HTR-8/SVneo (cell line): ENCODE measurements at regions not wholly inside any gene's neighbourhood (a gene's known extent, or its start where the extent isn't known, plus 50 kb on each side); places are given as distances from the start of the nearest gene placed in this dataset.
"Not testable (repeated sequence)": the region's sequence is repeated elsewhere in the genome, so short reads cannot be mapped to it uniquely, and the experiment has no call there.

Experiments
- DNase-seq: peaks from one replicate; pipeline ENCODE4 v3.0.0; 2011; ENCODE audit warnings: low spot score, mixed read lengths; ENCODE audit not compliant: insufficient read length
- FAIRE-seq: peaks from 2 replicates; lab custom pipeline; 2011; peaks lifted over from hg19 to GRCh38; lab: Jason Lieb, UNC

DNA sequence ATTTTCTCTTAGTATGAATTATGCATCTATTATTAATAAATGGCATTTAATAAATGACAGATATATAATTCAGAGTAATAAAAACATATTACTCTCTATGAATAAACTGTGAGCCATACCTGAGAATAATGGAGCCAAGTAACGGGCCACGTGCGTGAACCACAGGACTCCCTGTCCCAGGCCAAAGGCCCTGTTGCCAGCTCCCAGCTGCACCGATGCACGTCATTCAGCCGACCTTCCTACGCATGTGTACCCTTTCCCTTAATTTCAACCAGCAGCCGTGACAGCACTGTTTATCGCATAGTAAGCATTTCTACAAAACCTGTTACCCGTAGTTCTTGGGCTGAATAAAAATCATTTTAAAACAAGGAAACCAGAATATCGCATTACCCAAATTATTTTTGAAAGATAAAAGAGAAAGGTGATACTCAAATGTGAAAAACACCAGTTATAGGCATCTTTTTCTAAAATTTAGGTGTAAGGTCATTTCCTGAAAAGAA lies 827.2 kb upstream of the FRG1 start:
- DNase-seq (no peak), FAIRE-seq (no peak)

DNA sequence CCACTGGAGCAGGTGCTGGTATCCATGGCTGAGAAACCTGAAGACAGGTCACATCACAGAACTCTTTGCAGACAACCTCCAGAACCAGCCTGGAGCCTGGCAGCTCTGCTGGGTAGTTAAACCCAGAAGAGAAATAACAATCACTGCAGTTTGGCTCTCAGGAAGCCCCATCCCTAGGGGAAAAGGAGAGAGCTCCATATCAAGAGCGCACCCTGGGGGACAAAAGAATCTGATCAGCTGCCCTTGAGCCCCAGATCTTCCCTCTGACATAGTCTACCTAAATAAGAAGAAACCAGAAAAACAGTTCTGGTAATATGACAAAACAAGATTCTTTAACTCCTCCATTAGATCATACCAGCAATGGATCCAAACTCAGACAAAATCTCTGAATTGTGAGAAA lies 823.2 kb upstream of the FRG1 start:
- DNase-seq = no peak
- no peak for FAIRE-seq

DNA sequence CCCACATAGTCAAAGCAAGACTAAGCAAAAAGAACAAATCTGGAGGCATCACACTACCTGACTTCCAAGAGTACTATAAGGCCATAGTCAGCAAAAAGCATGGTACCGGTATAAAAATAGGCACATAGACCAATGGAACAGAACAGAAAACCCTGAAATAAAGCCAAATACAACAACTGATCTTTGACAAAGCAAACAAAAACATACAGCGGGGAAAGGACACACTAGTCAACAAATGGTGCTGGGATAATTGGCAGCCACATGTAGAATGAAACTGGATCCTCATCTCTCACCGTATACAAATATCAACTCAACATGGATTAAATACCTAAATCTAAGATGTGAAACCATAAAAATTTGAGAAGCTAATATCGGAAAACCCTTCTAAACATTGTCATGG lies 819.3 kb upstream of the FRG1 start:
- no peak for FAIRE-seq
- no peak for DNase-seq

DNA sequence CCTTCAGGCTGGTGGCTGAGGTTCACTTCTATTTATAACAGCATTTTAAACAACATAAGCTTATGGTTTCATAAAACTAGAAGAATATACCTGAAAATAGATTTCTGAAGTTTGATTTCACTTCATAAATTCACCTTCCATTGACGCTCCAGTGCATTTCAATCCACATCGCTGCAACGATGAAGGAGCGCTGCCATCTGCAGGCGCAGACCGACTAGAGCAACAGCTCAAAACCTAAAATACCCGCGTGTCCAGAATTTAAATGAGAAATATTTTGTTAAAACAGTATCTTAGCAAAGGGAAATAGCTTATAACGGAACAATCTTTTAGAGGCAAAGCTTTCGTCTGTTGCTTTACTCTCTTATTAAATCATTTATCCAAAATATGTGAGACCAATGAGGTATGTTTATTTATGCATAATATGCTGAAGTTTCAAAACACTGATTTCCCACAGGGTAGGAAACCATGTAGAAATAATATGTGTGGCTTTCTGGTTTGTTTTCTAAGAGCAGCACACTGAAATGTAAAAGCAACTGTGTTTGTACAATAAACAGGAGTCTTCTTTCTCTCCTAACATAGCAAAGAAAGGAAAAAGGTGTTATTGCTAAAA lies 816.4 kb upstream of the FRG1 start:
- FAIRE-seq (no peak), DNase-seq (peak; percentile 43)

DNA sequence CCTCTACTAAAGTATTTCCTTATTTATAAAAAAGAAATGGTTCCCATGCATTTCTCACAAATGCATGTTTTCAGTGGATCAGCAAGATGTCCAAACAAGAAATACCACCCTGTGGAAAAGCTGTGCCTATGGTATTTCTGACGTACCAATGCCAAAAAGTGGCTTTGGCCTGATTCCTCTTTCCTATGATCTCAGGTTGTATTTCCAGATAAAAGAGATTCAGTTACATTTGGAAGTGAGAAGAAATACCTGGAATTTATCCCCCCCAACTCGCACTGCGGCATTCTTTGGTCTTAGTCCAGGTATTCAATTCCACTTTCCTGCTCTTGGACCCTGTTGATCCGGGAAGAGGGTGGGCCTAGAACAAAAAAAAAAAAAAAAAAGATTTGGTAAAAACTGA lies 815.9 kb upstream of the FRG1 start:
- FAIRE-seq (no peak), DNase-seq (no peak)

DNA sequence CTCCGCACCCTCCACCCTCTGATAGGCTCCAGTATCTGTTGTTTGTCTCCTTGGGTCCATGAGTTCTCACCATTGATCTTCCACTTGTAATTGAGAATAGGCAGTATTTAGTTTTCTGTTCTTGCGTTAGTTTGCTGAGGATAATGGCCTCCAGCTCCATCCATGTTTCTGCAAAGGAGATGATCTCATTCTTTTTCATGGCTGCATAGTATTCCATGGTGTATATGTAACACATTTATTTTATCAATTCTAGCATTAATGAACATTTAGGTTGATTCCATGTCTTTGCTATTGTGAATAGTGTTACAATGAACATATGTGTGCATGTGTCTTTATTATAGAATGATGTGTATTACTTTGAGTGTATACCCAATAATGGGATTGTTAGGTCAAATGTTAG lies 814.6 kb upstream of the FRG1 start:
- DNase-seq (no peak), FAIRE-seq (no peak)

DNA sequence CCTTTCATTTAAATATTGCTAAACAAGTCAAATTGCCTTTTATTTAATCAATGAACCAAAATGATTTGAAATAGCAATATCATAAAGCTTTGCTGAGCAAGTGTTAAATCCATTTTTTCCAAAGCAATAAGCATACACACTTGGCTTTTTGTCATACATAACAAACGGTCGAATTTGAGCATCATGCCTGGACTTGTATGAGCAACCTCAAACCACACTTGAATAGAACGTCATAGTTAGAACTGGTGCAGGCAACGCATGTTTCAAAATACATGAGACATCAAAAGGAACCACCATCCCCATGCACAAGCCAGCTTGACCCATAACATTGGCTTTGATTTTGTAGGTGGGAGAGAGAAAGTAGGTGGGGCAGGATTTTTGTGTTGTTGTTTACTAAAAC lies 812.3 kb upstream of the FRG1 start:
- no peak for DNase-seq
- FAIRE-seq = no peak

DNA sequence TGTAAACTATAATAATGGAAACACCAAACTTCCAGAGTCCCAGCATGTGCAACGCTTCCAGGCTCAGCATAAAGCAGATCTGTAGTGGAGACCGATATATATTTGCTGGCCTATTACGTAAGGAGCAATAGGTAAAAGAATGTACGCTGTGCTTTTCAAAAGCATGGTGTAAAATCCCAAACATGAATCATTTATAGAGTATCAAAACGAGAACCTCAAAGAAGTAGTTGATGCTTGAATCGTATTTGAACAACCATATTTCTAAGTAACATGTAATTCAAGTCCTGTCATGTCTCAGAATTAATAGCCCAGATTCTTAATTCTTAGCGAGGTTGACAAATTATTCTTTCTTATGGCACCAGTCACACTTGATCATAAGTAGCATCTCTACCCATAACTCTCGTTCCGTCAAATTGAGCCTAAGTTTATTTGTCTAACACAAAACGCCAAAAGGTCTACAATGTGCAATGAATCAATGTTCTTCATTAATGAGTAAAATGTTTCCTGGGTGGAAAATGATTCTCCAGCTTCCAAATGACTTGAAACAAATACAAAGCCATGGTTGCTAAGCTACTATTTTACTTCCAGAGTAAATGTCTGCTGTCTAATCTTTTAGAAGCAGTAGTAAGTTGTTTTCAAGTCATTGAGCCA lies 811.5 kb upstream of the FRG1 start:
- FAIRE-seq (no peak), DNase-seq (no peak)

DNA sequence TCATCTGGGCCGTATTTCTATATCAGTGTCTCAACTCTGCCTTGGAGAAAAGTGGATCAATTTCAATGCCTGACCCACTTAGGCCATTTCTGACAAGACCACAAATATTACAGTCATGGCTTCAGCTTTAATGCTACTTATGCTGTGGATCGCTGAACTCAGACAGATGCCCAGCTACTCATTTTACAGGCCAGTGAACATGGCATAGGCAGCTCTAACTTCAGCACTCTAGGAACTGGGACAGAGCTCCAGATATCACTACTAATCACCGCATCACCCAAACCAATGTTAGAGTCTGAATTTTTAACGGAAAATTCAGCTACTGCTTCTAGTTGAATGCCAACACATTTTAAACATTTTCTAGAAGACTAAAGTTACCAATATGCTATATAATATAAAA lies 809.6 kb upstream of the FRG1 start:
- no peak for DNase-seq
- FAIRE-seq = no peak

DNA sequence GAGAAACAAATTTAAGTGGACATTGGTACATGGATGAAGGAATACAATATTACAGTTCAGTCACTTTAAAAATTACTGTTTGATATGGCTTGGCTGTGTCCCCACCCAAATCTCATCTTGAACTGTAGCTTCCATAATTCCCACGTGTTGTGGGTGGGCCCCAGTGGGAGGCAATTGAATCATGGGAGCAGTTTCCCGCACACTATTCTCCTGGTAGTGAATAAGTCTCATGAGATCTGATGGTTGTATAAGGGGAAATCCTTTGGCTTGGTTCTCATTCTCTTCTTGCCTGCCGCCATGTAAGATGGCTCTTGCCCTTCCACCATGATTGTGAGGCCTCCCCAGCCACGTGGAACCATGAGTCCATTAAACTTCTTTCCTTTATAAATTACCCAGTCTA lies 804.2 kb upstream of the FRG1 start:
- DNase-seq = no peak
- FAIRE-seq = no peak

DNA sequence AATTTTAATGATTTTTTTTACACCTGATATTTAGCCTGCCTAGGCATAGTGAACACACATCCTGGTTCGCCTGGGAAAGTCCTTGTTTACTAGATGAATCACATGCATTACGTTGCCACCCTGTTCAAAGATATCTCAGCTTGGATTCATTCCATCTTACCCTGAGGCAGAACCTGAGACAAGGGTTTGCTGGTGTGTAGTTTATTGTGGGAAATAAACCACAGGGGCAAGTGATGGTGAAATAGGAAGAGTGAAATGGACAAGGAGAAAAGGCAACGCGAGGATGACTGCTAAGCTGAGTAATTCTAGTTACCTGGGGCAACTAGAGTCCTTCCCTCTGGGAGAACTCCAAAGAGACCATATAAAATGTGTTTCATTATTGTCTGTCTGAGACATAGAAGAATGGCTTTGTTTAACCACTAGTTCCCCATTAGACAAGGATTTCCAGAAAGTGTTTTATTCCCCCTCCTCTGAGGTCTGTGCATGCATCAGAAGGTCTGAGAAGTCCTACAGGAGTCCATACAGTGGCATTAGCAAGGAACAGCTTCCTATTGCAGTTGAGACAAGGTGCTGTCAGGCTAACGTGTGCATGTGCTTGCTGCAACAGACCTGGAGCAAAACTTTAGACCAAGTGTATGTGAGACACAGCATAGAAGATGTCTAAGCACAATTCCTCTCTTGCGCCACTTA lies 797.3 kb upstream of the FRG1 start:
- FAIRE-seq (peak; percentile 44), DNase-seq (peak; percentile 69)

DNA sequence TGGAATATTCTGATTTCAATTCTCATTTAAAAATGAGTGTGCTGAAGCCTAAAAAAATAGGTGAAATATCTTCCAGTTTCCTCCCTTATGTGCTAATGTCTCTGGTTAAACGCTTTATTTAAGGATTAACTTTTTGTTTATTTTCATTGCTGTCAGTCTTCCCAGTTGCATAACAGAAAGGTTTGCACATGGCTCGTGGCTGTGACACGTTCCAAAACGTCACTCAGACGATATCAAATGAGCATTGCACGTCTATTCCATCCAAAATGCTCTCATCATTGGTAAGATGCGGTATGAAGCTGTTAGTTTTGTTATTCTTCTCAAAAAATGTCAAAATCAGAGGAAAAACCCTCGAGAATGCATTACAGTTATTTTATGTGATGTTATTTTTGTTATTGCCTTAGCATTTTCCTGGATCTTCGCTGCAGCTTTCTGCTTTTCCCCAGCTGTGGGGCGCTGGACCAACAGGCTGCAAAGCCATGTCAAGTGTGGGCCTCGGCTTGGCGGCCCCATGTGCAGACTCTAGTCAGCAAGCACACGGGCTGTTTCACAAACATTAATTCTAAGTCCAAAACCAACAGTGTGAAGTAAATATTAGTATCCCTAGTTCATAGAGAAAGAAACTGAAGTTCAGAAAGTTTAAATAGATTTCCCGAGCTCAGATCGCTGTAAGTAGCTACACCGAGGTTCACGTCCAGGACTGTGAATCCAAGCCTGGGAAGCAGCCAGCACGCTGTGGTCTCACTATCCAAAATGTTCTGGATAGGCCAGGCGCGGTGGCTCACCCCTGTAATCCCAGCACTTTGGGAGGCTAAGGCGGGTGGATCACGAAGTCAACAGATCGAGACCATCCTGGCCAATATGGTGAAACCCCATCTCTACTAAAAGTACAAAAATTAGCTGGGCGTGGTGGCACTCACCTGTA lies 793.4 kb upstream of the FRG1 start:
- DNase-seq = no peak
- FAIRE-seq = no peak

DNA sequence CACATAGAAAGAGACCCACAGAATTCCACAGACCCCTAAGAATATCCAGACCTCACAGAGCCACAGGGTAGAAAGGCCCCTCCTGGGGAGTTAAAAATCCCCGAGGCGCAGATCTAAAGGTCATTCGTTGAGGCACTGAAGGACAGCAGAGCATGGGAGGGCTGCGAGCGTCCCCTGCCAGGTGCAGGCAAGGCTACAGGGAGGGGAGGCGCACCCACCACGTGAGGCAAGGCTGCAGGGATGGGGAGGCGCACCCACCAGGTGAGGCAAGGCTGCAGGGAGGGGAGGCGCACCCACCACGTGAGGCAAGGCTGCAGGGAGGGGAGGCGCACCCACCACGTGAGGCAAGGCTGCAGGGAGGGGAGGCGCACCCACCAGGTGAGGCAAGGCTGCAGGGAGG lies 785.6 kb upstream of the FRG1 start:
- not testable (repeated sequence) for DNase-seq
- peak; percentile 78 for FAIRE-seq

DNA sequence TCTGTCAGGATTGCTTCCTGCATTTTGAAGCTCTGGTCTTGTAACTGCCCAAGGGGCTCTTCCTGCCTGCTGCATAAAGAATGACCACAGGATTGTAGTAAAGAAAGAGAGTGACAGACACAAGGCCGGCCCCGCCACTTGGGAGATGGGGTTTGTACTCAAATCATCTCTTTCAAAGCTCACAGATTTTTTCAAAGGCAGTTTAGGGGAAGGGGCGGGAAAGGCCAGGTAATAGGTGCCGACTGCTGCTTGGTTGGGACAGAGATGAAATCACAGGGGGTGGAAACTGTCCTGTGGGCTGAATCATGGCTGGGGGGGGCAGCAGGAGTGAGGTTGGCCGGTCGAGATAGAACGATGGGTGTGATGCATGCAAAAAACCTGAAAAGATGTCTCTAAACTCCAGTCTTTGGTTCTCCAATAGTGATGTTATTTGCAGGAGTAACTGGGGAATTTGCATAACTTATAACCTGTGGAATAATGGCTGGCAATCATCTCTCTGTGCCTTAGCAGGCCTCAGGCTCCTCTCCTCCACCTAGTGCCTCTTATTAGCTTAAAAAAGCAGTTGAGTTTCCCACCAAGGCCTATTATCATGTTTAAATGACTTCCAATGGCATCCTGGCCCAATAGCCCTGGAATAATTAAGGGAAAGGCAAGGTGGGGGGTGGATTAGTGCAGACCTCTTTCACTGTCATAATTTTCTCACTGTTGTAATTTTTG lies 778.4 kb upstream of the FRG1 start:
- FAIRE-seq (no peak), DNase-seq (no peak)

DNA sequence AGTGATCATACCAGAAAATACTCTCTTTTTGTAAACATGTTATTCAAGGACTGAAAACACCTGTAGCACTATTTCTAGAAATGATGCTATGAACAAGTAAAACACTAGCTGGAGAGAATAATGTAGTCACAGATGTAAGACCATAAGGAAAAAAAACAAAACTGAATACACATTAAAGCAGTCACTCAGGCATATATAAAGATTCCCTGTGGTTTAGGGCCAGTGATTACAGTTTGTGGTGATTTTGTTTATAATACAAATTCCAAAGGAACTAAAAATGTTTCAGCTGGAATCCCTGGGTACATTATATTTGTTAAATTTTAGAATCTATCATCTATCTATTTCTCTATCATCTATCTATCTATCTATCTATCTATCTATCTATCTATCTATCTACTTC lies 777.8 kb upstream of the FRG1 start:
- no peak for DNase-seq
- no peak for FAIRE-seq

DNA sequence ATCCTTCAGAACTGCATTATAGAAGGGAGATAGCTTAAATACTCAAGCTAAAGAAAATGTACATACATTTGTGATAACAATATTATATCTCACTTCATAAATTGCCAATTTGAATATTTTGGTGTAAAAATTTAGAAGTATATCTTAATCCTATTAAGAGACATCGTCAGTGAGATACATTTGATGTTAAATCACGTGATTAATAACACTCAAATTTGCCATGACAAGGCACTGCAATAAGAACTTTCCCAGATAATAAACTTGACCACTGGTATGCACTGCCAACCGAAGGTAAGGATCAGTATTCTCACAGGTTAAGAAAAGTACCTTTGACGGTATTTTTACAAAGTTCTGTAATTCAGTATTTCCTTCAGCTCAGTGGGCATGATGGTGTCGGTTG lies 764.7 kb upstream of the FRG1 start:
- DNase-seq = no peak
- FAIRE-seq = no peak

DNA sequence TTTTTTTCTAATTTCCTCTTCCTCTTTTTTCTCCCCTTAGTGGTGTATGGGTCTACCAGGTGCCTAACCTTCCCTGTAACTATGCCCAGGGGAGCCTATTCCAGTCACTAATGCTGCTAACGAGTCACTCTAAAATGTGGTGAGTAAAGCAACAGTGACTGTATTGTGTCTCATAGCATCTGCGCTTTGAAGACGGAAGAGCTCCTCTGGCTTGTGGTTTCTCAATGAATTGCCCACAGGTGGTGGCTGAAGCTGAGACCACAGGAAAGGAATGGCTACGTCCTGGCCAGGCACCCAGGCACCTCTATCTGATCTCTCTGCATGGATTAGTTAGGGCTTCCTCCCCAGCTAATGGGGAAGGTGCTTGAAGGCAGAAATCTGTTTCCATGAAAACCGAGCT lies 763.5 kb upstream of the FRG1 start:
- no peak for FAIRE-seq

DNA sequence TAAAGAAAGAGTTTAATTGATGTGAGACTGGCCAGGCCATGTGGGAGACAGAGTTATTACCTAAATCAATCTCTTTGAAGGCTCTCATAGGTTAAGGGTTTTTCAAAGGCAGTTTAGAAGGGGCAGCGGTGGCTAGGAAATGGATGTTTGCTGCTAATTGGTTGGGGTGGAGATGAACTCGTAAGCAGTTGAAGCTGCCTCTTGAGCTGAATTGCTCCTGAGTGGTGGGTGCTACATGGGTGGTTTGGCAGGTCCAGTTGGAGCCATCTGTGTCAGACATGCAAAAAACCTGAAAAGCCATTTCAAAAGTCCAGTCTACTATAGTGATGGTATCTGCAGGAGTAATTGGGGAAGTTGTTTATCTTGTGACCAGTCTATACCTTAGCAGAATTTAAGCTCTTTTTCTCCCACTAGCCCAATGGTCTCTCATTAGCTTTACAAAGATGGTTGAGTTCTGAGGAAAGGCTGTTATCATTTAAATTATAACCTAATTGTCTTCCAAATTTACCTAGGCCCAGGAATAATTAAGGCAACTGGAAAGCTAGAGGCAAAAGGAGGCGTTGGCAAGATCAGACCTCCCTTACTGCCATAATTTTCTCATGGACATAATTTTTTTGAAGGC lies 762.4 kb upstream of the FRG1 start:
- no peak for FAIRE-seq
- no peak for DNase-seq

More for the DNA sequence above, 763.5 kb upstream of the FRG1 start:
- no peak for DNase-seq

DNA sequence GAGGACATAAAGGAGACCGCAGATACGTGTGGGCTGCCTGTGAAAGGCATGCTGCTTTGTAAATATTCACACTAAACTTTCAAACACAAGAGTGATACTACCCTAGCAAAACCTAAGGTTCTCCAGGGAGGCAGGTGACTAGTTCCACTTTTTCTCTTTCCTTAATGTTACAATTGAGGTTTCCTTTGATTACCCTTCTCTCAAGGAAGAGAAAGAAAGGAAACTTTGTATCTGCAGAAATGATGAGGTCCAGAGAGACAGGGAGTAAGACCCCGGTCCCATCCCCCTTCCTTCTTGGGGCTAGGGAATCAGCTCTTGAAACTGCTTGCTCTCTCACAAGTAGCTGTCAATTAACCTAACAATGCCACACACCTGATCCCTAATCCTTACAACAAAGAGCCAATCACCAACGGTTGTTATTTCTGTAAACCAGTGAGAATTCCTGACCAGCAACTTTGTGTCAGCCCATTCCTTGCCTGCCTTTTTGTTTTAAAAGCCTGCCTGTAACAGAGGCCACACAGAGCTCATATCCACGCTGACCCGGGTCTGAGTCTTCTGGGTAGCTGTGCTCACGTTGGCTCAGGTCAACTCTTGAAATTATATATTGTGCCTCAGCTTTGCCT lies 754.8 kb upstream of the FRG1 start:
- FAIRE-seq (no peak), DNase-seq (no peak)
